CD14-positive monocyte (primary cell): ENCODE measurements at regions not wholly inside any gene's neighbourhood (a gene's known extent, or its start where the extent isn't known, plus 50 kb on each side); places are given as distances from the start of the nearest gene placed in this dataset.

Experiments used
- DNase-seq, 3 donors: peaks; one replicate each; pipeline ENCODE4 v3.0.0-alpha.2; 2011 to 2022
- H2AFZ ChIP-seq: 2 replicates; pipeline ENCODE4 v1.6.0; 2012; ENCODE audit warnings: mild to moderate bottlenecking, low read depth, low read length, inconsistent platforms; ENCODE audit not compliant: insufficient read depth, poor library complexity, severe bottlenecking
- H3K27ac ChIP-seq, 2 donors: 1 replicate in 1 of 2; 2 replicates in 1 of 2; pipeline ENCODE4 v1.5.1; 2012 to 2013; ENCODE audit warnings: low read length in 2 of 2, control low read depth in 1 of 2, inconsistent platforms in 1 of 2, low read depth in 1 of 2, mild to moderate bottlenecking in 1 of 2
- H3K27me3 ChIP-seq, 2 donors: one replicate each; pipeline versions ENCODE4 v1.6.0 to v1.6.1; 2011 to 2013; ENCODE audit warnings: low read length in 2 of 2; ENCODE audit not compliant: control insufficient read depth in 2 of 2, insufficient read depth in 2 of 2
- H3K36me3 ChIP-seq, 2 donors: replicated peaks in 1 of 2; 1 replicate in 1 of 2; 2 replicates in 1 of 2; pipeline versions ENCODE4 v1.5.1 to v1.6.1; 2012 to 2013; ENCODE audit warnings: low read length in 2 of 2, control low read depth in 1 of 2, inconsistent platforms in 1 of 2, mild to moderate bottlenecking in 1 of 2; ENCODE audit not compliant: insufficient read depth in 2 of 2, control insufficient read depth in 1 of 2
- H3K4me1 ChIP-seq, 2 donors: 1 replicate in 1 of 2; 2 replicates in 1 of 2; pipeline versions ENCODE4 v1.5.1 to v1.6.1; 2012 to 2013; ENCODE audit warnings: low read length in 2 of 2, control low read depth in 1 of 2, inconsistent platforms in 1 of 2, mild to moderate bottlenecking in 1 of 2, moderate library complexity in 1 of 2; ENCODE audit not compliant: insufficient read depth in 2 of 2, control insufficient read depth in 1 of 2
- H3K4me2 ChIP-seq: replicated peaks from 2 replicates; pipeline ENCODE3; 2012; ENCODE audit warnings: low read length, moderate library complexity, mild to moderate bottlenecking; ENCODE audit not compliant: poor library complexity, severe bottlenecking; ENCODE audit errors: extremely low read depth
- H3K4me3 ChIP-seq, 3 experiments: fragments of 200-600 bp in 1 of 3; sonication (generic) in 1 of 3; replicated peaks in 1 of 3; 1 replicate in 2 of 3; 2 replicates in 1 of 3; pipeline ENCODE4 v1.5.1; 2011 to 2013; ENCODE audit warnings: low read length in 3 of 3, mild to moderate bottlenecking in 3 of 3, control low read depth in 2 of 3, low read depth in 2 of 3, inconsistent platforms in 1 of 3, moderate library complexity in 1 of 3
- H3K79me2 ChIP-seq: 2 replicates; pipeline ENCODE4 v1.6.0; 2012; ENCODE audit warnings: mild to moderate bottlenecking, control low read depth, inconsistent platforms, low read length, moderate library complexity; ENCODE audit not compliant: insufficient read depth
- H3K9ac ChIP-seq: 2 replicates; pipeline ENCODE4 v1.6.0; 2017; ENCODE audit warnings: low read length, mild to moderate bottlenecking; ENCODE audit not compliant: insufficient read depth, poor library complexity, severe bottlenecking
- H3K9me3 ChIP-seq, 2 donors: replicated peaks in 1 of 2; 1 replicate in 1 of 2; 2 replicates in 1 of 2; pipeline versions ENCODE4 v1.5.1 to v1.6.1; 2012 to 2013; ENCODE audit warnings: low read length in 2 of 2, control low read depth in 1 of 2; ENCODE audit not compliant: control insufficient read depth in 1 of 2, insufficient read depth in 1 of 2
- H4K20me1 ChIP-seq: 2 replicates; pipeline ENCODE4 v1.6.0; 2012; ENCODE audit warnings: mild to moderate bottlenecking, low read length, control low read depth, moderate library complexity; ENCODE audit not compliant: insufficient read depth
- H3K27ac Mint-ChIP-seq, 7 donors: one replicate each; pipeline ENCODE4 v1.8.0; 2020; ENCODE audit warnings: mild to moderate bottlenecking in 7 of 7, mixed read lengths in 7 of 7, moderate library complexity in 6 of 7, inconsistent platforms in 2 of 7
- H3K27me3 Mint-ChIP-seq, 3 donors: one replicate each; pipeline ENCODE4 v1.8.0; 2021 to 2022; ENCODE audit warnings: low read depth in 3 of 3, mild to moderate bottlenecking in 3 of 3, mixed read lengths in 3 of 3, moderate library complexity in 3 of 3, inconsistent platforms in 1 of 3
- H3K36me3 Mint-ChIP-seq, 2 donors: one replicate each; pipeline ENCODE4 v1.8.0; 2020; ENCODE audit warnings: mixed read lengths in 2 of 2, inconsistent platforms in 1 of 2, mild to moderate bottlenecking in 1 of 2
- H3K4me1 Mint-ChIP-seq: one replicate; pipeline ENCODE4 v1.8.0; 2020; ENCODE audit warnings: mild to moderate bottlenecking, mixed read lengths
- H3K4me3 Mint-ChIP-seq, 2 donors: one replicate each; pipeline ENCODE4 v1.8.0; 2020; ENCODE audit warnings: mild to moderate bottlenecking in 2 of 2, mixed read lengths in 2 of 2, moderate library complexity in 1 of 2
- H3K9me3 Mint-ChIP-seq, 7 donors: one replicate each; pipeline ENCODE4 v1.8.0; 2020 to 2022; ENCODE audit warnings: mixed read lengths in 7 of 7, mild to moderate bottlenecking in 6 of 7, moderate library complexity in 6 of 7, inconsistent platforms in 2 of 7
- CTCF ChIP-seq: fragments of 200-600 bp; IDR thresholded peaks from one replicate; pipeline ENCODE4 v1.8.0; 2022; ENCODE audit warnings: antibody characterized with exemption, mild to moderate bottlenecking
- WGBS: methylation state at CpG from one replicate; pipeline ENCODE4 v1.1.5; 2013; ENCODE audit warnings: missing lambda C conversion rate; ENCODE audit not compliant: insufficient coverage; 5-methylcytosine and 5-hydroxymethylcytosine counted together
- intact Hi-C, 2 donors: fragments of 100-400 bp; cut with micrococcal nuclease; formaldehyde crosslinking; loops; one replicate each; pipeline versions ENCODE4 v1.15.0 to v1.15.1; 2023

GRCh38 chr13:106007156-106007555, 528.3 kb downstream of the EFNB2 start:
- TF ChIP-seq CTCF = no peak
- Histone ChIP-seq H3K27ac (no peak overlapping the region), H3K36me3 (no peaks in the 10 kb centered on the region), H2AFZ (no peak overlapping the region), H3K4me3 (no peak overlapping the region), H3K79me2 (no peaks in the 10 kb centered on the region), H4K20me1 (no peaks in the 10 kb centered on the region), H3K4me2 (no peak overlapping the region), H3K9ac (no peak overlapping the region), H3K9me3 (peaks cover 0 to 2% of the 10 kb centered on the region in 2 donors), H3K27me3 (no peaks in the 10 kb centered on the region), H3K4me1 (no peaks in the 10 kb centered on the region)
- no peak for DNase-seq
- H3K4me3 Mint-ChIP-seq = no peak overlapping the region
- H3K4me1 Mint-ChIP-seq = no peaks in the 10 kb centered on the region
- no CpG with 5 or more reads among the region's 2 CpGs for WGBS
- intact Hi-C loops = no loop called here
- H3K27me3 Mint-ChIP-seq = no peaks in the 10 kb centered on the region
- H3K36me3 Mint-ChIP-seq = no peaks in the 10 kb centered on the region
- H3K27ac Mint-ChIP-seq = no peak overlapping the region
- H3K9me3 Mint-ChIP-seq = peaks cover 0 to 6% (median 3%) of the 10 kb centered on the region in 7 donors

- intact Hi-C loops = no loop called here
- Histone ChIP-seq H4K20me1 (no peaks in the 10 kb centered on the region), H3K79me2 (no peaks in the 10 kb centered on the region), H3K36me3 (no peaks in the 10 kb centered on the region), H3K4me3 (no peak overlapping the region), H3K27me3 (no peaks in the 10 kb centered on the region), H3K4me2 (no peak overlapping the region), H3K4me1 (no peaks in the 10 kb centered on the region), H3K27ac (no peak overlapping the region), H2AFZ (no peak overlapping the region), H3K9ac (no peak overlapping the region), H3K9me3 (no peaks in the 10 kb centered on the region)
- Mint-ChIP-seq H3K27ac (no peak overlapping the region), H3K9me3 (peaks cover 0 to 7% (median 4%) of the 10 kb centered on the region in 7 donors), H3K36me3 (no peaks in the 10 kb centered on the region), H3K27me3 (no peaks in the 10 kb centered on the region), H3K4me3 (no peak overlapping the region), H3K4me1 (no peaks in the 10 kb centered on the region)
- TF ChIP-seq CTCF = no peak
- WGBS = no CpG with 5 or more reads among the region's 1 CpG
- no peak for DNase-seq
These were observed 531.8 kb downstream of the EFNB2 start for GRCh38 chr13:106003651-106004050.
